Activated CD8-positive, alpha-beta memory T cell treated with anti-CD3 and anti-CD28 coated beads for 1 hour (primary cell): ENCODE measurements at regions not wholly inside any gene's neighbourhood (a gene's known extent, or its start where the extent isn't known, plus 50 kb on each side); places are given as distances from the start of the nearest gene placed in this dataset.

ENCODE experiments used
- DNase-seq, 2 donors: peaks; one replicate each; pipeline ENCODE4 v3.0.0-alpha.2; 2020; ENCODE audit warnings: low read depth in 1 of 2; ENCODE audit errors: extremely low read depth in 1 of 2

DNA sequence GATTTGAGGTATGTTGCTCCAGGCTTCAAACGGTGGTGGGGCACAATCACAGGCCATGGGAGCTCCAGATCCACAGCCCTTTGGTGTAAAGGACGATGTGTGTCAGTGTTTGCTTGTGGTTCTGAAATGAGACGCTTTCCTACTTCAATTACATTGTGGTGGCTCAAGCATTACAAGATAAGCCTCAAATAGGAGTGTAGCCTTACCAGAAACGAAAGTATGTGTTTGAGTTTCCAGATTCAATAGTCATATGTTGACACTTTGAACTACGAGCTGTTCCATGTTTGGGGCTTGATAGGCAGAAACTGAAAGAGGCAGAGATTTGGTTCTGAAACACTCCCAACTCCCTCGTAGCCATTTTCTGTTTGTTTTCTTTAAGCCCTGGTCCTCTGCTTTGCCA, 187.1 kb downstream of the MYLK4 start:
- no peak for DNase-seq

DNA sequence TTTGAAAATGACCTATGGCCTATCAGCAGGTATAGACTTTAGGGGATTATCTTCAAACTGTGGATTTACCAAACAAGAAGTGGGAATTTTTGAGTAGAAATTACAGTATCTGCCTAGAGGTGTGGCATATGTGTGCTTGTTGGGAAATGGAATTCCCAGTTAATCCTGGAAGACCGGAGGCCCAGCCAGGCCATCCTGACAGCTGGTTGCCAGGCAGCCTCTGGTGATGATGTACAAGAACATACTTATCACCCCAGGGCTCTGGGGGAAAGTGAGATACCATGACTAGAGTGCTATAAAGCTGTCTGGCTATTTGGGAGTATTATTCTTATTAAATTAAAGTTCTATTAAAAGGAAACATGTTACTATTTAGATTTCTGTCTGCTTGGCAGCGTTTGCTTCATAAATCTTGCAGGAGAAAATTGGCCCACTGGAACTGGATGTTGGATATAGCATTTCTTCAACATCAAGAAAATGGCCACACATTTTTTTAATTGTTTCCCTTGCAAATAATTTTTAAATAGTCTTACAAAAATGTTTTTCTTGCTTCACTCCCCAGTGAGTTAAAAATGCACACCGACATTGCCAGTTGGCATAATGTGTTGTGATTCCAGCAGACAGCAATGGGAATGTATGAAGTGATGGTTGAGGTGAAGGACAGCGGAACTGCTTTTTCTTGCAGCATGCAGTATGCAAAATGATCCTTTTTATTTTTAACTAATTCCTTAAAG, 187.8 kb downstream of the MYLK4 start:
- no peak for DNase-seq

DNA sequence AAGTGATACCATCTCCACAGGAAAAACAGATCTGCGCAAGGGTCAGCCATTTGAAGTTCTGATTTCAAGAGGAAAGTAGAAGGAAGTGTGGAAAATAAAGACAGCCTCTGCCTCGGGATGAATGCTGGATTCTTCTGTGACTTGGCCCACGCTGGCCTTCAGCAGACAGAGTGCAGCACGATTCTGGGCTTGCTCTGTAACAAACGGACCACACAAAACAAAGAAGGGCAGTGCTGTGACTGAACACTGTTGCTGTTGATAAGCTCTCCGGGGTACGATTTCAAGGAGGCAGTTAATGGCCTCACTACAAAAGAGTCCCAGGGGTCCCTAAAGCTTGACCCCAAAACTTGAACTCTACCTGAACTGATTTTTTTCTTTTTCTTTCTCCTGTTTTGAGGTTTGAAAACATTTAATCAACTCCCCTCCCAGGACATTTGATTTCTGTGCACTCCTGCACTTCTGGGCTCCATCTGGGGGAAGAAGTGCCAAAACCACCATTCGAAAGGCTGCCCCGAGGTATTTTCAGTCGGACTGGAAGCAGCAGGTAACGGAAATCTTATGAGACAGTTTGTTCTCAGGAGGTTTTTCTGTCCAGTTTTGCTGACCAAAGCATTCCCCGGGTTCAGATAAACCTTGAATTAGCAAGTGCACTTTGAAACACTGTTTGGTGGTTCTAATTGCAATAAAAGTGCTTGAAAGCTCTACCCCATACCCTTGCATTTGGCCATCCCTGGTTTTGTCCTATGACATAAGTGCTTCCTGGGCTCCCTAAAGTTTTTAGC, 189.6 kb downstream of the MYLK4 start:
- no peak for DNase-seq

DNA sequence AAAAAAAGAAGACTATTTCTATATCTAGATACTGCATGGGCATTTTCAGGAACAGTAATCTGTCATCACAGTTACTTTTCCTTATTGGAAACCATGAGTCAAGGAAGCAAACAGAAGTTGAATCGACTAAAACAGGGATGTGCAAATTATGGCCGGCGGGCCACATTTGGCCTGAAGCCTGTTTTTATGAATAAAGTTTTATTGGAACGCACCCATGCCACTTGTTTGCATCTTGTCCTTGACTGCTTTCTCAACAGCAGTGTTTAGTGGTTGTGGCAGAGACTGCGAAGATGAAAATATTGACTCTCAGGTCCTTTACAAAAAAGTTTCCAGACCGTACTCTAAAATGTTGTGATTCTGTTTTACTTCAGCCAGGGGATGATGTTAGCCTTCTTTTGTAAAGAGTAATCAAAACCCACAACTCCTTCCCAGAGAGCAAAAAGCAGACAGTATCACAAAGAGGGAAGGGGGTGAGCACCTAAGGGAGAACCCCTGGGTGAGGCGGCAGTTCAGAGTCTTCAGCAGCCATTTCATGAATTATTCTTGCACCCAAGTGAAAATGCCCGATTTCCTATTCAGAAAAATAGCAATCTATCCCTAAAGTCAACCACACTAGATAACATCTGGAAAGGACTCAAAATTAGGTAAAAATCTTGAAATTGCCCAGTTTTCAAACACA, 190.4 kb downstream of the MYLK4 start:
- DNase-seq = no peak

DNA sequence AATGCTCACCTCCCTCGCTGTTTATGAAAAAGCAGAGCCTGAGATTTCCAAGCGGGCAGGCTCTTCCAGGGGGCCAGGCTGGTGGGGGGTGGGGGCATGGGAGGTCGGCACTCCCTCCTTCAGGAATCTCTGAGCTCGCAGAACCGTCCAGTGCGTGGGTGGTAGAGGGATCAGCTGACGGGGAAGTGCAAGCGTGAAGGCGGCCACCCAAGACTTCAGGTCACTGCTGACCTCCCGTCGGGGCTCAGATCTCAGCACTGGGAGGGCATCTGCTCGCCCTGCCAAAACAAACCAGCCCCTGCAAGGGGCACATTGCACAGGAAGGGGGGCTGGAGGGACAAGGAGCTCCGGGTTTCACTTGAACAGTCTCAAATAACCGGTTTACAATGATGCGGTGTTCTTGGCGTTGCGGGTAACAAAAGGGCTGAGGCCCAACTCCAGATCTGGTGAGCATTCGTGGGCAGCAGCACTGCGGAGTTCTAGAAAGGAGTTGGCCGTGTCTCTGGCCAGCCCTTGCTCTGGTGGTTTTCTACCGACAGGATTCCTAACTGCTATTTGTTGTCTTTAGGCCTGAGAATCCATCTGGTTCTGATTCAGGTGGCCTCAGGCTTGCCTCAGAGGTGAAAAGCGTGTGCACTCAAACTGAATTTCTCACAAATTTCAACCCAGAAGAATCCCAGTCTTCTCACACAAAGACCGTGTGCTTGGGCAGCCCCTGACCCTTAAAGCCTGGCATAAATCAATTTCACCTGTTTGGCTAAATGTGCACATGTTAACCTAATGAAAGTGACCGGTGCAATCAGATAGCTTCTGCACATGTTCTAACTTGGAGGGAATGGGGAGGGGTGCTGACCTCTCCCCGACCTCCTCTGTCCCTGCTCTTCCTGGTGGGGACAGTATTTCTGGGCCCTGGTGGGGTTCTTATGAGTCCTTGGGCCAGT, 191.6 kb downstream of the MYLK4 start:
- no peak for DNase-seq

GRCh38 chr6:2558098-2558680, 192.5 kb downstream of the MYLK4 start:
- no peak for DNase-seq

DNA sequence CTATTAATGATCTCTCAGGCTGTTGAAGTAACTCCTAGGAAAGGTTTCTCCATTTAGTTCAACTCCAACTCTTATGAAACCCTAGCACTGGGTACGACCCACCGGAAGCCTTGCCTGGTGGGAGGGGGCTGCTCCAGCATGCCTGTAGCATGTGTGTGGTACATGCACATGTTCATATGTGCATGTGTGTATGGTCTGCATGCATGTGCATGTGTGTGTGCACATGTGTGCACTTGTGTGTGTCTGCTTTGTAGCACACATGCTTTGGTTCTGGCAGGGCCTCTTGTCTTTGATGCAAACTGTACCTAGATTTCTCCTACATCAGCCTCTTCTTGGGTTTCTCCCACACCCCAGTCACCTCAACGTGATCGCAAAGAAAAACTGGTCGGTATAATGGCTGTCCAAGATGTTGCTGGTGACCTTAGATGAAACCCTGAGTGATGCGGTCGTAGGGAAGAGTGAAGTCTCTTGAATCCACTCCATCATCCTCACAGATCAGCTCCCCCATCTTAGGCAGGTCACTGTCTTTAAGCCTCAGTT, 193.5 kb downstream of the MYLK4 start:
- no peak for DNase-seq

- no peak for DNase-seq
These were observed 194.0 kb downstream of the MYLK4 start for GRCh38 chr6:2556761-2557160.

DNA sequence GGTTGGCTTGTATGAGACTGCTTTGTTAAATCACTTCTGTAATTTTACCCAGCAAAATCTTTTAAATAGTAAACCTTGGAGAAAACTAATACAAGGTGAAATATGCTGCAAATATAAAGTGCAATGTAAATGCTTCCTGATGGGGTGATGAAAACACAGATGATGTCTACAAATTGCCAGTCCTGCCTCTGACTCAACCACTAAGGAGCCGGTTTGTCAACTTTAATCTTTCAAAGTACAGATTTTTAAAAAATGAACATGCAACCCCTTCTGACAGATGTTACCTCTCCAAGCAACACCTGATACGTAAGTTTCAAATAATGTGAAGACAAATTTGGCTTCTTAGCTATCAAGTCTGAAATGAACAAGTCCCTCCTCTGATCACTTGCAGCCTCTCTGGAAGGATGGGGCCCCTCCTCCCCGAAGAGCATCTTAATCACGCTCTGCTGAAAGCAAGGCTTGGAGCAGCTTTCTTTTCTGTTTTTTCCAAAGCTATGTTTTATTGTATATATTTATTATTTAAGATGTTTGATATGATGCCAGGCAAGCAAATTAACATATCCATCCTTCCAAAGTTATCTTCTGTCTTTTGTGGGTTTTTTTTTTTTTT, 196.0 kb downstream of the MYLK4 start:
- no peak for DNase-seq

GRCh38 chr6:2552526-2553154, 198.1 kb downstream of the MYLK4 start:
- no peak for DNase-seq

DNA sequence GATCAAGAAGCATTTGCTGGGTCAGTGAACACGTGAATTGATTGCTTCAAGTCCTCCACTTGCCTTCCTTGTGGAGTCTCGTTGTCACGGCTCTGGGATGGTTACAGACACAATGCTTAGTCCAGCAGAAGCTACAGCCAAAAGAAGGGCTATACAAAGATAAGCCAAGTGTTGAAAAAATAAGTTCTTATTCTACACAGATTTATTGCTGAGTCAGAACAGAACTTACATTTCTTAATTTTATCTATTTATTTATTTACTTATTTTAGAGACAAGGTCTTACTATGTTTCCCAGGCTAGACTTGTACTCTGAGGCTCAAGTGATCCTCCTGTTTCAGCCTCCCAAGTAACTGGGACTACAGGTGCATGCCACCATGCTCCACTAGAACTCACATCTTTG, 199.0 kb downstream of the MYLK4 start:
- DNase-seq = no peak

GRCh38 chr6:2550247-2550646, 200.5 kb downstream of the MYLK4 start:
- no peak for DNase-seq

- no peak for DNase-seq
These were observed 200.9 kb downstream of the MYLK4 start for GRCh38 chr6:2549834-2550233.

- no peak for DNase-seq
These were observed 203.4 kb downstream of the MYLK4 start for GRCh38 chr6:2547355-2547754.

DNA sequence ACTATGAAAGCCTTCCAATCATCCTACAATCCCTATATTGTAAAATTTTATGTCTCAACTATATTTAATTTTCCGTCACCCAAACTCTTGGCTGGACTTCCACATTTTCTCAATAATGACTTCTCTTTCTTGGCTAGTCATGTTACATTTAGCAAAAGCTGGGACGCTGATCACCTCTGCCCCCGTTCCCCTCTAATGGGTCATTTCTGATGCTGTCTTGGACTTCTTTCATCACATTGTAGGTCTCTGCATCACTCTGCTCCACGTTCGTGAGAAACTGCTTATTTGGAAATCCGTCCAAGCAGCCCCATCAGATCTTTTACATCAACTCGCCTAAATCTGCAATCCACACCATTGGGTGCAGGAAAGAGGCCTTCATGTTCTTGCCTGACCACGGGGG, 203.8 kb downstream of the MYLK4 start:
- DNase-seq = no peak

GRCh38 chr6:2545383-2546038, 205.2 kb downstream of the MYLK4 start:
- no peak for DNase-seq

DNA sequence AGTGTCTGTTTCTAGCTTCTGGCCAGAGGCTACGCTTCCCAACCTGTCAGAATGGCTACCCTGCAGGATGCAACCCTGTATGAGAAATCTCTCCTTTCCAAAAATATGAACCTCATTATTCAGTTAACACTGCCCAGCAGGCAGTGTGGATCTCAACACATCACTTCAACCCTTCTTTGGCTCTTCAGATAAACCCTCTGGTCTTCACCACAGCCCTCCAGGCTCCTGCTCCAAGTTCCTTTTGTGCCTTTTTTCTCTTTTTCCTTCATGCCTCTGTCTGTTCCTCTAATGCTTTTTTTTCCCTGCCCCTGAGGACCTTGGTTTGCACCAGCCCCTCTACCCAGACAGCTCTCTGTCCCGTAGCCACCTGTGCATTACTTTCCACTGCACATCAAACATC, 207.4 kb downstream of the MYLK4 start:
- DNase-seq = no peak

DNA sequence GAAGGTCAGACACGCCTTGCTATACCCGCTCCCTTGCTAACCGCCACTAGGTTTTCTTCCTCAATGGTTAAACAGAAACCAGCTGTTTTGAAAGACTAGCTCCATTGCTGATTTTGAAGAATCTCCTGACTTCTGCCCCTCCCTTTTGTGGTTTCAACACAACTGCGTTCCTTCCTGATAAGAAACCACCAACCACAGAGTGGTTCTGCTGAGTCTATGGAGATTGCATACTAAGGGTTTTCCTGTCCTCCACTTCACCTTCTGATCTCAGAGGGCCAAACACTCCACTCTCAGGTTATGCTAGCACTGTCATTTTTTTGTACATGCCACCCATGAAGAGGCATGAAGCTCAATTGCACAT, 207.9 kb downstream of the MYLK4 start:
- no peak for DNase-seq
